Stimulated activated CD8-positive, alpha-beta memory T cell treated with anti-CD3 and anti-CD28 coated beads, Interleukin-15, amount 100 ng/mL, for 48 hours (primary cell): ENCODE measurements at regions not wholly inside any gene's neighbourhood (a gene's known extent, or its start where the extent isn't known, plus 50 kb on each side); places are given as distances from the start of the nearest gene placed in this dataset.

Source experiments
- DNase-seq, 2 donors: peaks; one replicate each; pipeline ENCODE4 v3.0.0-alpha.2; 2020; ENCODE audit warnings: low read depth in 2 of 2

DNA sequence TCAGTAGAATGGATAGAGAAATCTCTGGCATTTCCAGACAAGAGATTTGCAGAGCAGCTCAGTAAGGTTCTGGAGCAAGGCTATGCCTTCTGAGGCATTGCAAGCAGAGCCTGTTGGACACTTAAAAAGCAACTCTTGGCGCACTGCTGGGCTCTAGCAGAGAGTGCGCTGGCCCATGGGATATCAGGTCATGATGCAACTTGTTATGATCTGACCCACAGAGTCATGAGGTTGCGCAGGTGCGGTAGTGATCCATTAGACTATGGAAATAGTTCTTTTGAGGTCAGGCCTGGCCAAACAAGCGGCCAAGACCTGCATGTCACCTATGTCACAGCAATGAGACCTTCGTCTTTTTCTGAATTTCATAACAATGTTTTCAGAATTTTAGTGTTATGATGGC lies 168.6 kb downstream of the TMTC3 start:
- DNase-seq = no peak

DNA sequence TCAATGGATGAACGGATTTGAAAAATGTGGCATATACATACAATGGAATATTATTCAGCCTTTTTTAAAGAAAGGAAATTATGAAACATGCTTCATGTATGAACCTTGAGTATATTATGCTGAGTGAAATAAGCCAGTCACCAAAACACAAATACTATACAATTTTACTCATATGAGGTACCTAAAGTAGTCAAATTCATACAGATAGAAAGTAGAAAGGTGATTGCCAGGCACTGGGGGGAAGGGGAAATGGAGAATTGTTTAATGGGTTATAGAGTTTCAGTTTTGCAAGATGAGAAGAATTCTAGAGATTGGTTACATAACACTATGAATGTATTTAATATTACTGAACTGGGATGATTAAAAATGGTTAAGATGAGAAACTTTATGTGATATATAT lies 171.4 kb downstream of the TMTC3 start:
- no peak for DNase-seq

GRCh38 chr12:88314706-88315105 lies 172.6 kb downstream of the TMTC3 start:
- DNase-seq = no peak

DNA sequence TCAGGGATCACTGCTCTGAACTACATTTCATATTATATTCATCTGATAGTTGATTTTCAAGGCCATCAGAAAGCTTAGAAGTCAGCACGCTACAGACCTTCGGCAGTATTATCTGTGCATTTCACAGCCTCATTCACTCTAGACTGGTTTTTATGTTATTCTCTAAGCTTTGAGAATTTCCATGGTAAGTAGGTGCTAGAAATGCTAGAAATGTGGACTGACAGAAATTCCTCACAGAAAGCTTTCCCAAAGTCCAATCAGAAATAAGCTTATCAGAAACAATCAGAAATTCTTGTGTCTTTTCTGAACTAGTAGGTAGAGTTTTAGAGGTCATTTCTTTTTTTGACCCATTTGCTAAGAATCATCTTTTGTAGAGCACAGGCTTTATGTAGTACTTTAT lies 176.6 kb downstream of the TMTC3 start:
- no peak for DNase-seq

DNA sequence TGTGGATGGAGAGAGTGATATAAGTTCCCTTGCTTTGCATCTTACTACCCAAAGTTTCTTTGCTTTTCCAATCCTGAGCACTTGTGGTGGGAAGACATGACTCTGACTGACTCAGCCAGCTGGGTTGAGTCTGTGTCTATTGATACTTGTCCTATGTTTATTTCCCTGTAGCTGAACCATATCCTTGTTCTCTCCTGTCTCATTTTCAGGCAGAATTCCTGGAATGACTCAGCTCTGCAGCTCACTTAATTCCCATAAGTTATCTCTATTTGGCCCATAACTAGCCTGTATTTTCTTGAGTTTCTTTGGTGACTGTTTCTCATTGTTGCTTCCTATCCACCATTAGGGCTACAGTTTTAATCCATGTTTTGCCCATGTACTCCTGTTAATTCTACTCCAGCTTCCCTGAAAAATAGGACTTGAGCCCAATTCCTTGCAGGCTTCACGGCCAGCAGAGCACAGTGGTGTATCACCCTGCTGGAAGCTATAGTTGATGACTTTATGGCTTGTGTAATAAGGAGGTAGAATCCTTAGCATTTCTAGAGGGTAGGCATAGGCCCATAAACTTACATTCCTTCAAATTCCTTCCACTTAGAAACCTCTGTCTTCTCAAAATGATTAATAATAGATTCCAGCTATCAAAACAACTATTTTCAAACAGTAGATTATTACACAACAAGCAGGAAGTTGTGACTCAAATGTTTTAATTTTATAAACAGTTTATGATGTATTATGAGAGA lies 183.1 kb downstream of the TMTC3 start:
- no peak for DNase-seq

DNA sequence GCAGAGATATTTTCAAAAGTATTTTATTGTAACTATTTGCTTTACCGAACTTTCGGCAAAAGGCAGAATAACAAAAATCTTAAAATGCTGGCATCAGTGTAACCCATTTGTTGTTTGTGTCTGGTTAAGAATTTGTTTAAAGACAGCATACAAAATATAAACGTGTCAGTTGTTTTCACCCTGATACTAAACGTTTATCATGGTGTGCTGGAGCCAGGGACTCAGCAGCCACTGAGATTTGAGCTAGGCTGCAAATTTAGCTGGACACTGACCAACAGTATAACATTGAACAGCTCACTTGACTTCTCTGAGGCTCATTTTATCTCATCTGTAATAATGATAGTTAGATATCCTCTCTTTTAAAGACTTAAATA lies 183.7 kb downstream of the TMTC3 start:
- DNase-seq = no peak

- no peak for DNase-seq
These were observed 185.2 kb downstream of the TMTC3 start for GRCh38 chr12:88327276-88327675.

GRCh38 chr12:88328090-88328489 lies 186.0 kb downstream of the TMTC3 start:
- no peak for DNase-seq

- no peak for DNase-seq
These were observed 187.7 kb downstream of the TMTC3 start for GRCh38 chr12:88329833-88330232.

- DNase-seq = no peak
These were observed 192.2 kb downstream of the TMTC3 start for GRCh38 chr12:88334271-88334670.

- DNase-seq = no peak
These were observed 194.1 kb downstream of the TMTC3 start for GRCh38 chr12:88336076-88336739.

DNA sequence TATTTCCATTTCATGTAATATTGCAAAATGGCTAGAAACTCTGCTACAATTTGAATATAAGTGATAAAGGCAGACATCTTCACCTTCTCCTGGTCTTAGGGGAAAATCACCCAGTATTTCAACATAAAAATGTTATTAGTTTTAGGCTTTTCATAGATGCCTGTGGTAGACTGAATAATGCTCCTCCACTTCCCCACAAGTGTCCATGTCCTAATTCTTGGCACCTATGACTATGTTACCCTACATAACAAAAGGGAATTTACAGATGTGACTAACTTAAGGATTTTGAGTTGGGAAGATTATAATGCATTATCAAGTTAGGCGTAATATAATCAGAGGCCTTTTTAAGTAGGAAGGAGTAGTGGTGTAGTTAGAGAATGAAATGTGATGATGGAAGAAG lies 196.4 kb downstream of the TMTC3 start:
- DNase-seq = no peak

- no peak for DNase-seq
These were observed 197.3 kb downstream of the TMTC3 start for GRCh38 chr12:88339254-88339949.

DNA sequence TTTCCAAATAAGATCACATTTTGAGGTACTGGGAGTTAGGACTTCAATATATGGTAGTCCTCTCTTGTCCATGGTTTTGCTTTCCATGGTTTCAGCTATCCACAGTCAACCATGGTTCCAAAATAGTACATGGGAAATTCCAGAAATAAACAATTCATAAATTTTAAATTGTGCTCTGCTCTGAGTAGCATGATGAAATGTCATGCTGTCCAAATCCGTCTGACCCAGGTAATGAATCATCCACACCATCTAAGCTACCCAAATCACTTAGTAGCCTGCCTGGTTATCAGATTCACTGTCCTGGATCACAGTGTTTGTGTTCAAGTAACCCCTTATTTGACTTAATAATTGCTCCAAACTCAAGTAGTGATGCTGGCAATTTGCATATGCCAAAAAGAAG lies 197.9 kb downstream of the TMTC3 start:
- no peak for DNase-seq

DNA sequence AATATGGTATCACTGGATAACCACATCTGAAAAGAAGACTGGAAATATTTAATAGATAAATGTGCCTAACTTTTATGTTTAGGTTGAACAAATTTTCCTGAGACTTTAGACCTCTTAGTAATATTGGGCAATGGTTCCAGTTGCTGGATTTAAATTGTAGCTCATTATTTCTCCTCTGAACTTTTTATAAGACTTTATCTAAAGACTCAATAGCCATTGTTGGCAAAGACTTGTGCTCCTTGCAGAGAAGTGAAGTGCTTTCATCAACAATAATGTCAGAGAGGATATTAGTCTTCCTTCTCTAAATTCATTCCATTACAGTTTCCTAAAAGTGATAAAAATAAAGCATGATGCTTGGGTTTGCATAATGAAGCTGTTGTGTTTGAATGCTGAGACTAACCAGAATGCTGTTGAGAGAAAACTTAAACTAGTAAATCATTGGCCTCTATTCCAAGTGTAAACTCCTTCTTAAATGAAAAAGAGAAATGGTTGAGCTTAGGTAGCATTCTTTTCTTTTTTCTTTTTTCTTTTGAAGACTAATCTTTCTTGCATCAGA lies 200.2 kb downstream of the TMTC3 start:
- DNase-seq = no peak

DNA sequence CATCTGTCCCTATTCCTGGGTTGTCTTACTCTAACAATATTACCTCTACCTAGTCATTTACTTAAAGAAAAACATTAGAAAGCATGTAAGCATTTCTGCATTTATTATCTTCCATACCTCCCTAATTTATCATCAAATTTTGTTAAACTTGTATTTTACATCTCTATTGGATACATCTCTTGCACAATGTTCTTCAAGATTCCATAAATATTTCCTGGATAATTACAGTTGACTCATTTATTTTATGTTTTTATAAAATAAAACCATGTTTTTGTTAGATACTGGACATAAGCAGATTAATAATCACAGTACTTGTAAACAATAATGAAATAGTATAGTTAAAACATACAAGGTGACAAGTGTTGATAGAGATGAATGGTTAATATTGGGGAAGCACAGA lies 209.0 kb downstream of the TMTC3 start:
- no peak for DNase-seq

DNA sequence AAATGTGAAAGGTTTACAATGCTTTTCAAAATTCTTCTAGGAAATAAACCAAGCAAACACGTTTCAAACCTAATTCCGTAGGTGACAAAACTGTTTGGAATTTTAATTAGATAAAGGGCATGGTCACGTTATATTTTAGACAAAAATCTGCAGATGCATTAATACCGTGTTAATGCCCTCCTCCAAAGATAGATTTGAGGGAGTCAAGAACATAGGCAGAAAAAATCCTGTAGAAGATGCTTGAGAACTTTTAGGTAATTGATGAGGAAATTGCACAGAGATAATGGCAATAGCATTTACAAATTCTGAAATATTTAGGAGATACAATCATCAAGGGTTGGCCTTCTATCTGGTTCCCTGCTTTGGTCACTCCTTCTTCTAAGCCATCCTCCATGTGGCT lies 212.6 kb downstream of the TMTC3 start:
- no peak for DNase-seq

- DNase-seq = no peak
These were observed 218.2 kb downstream of the TMTC3 start for GRCh38 chr12:88360343-88360742.

DNA sequence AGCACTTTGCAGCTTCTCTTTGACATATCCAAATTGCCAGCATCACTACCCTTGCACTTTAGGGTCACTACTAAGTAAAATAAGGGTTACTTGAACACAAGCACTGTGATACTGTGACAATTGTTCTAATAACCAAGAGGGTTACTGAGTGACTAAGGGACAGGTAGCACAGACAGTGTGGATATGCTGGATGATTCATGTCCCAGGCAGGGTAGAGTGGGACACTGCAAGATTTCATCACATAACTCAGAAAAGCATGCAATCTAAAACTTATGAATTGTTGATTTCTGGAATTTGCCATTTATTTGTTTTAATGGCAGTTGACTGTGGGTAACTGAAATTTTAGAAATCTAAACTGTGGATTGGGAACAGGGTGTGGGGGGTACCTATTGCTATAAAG lies 218.8 kb downstream of the KITLG start:
- DNase-seq = no peak

DNA sequence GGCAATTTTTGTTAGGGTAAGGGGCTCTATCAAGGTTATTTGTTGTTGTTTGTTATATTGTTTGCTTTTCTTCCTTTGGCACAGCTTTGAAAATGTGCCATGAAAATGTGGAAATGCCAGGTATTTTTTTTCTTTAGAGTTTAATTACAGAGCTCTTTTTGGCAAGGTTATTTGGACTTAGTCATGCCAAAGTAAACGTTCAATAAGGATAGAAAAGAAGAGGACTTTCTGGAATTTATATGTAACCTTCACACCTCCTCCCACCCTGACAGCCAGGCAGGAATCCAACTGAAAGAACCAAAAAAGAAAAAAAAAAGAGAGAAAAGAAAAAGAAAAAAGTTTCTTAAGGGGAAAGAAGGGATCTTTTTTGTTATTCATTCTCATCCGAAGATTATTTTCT lies 217.8 kb downstream of the KITLG start:
- no peak for DNase-seq

GRCh38 chr12:88365403-88365802 lies 214.9 kb downstream of the KITLG start:
- no peak for DNase-seq

DNA sequence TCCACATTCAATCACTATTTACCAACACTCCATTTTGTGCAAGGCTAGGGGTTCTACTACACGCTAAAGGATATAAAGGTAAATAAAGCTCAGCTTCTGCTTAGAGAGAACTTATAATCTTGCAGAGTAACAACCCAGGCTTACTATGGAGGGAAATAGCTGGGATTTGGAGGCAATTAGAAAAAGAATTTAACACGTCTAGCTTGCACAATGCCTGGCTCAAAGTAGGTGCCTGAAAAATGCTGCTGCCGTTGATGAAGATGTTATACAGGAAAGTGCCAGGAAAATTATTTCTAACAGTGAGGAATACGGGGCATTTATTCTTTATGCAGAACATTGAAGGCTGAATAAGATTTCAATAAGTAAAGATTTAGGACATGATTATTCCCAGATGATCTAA lies 214.2 kb downstream of the KITLG start:
- no peak for DNase-seq

DNA sequence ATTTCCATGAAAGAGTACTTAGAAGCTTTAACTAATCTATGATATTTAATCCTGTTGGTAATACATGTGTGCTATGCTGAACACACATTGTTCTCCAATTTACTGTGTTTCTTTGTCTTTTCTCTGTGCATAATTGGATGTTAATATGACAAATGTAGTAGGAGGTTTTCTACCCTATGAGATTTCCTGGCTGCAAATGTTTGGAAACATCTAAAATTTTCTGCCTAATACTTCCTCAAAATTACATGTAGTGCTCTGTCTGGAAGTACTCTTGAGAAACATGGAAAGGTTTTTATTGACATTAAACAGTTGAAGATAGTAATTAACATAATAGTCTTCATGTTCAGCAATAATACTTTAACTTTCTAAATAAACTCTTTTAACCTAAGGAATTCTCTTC lies 213.0 kb downstream of the KITLG start:
- no peak for DNase-seq
